H1 (cell line): ENCODE measurements at regions not wholly inside any gene's neighbourhood (a gene's known extent, or its start where the extent isn't known, plus 50 kb on each side); places are given as distances from the start of the nearest gene placed in this dataset.

Source experiments
- CTCF ChIA-PET: fragments of 300-600 bp; sonication (Branson Sonifier 250); formaldehyde crosslinking; loops from one replicate; lab custom pipeline; 2021; ENCODE audit not compliant: partially characterized antibody; lab: Charles Lee
- POLR2A ChIA-PET: fragments of 300-600 bp; sonication (Branson Sonifier 250); formaldehyde crosslinking; loops from one replicate; lab custom pipeline; 2021; ENCODE audit warnings: inconsistent platforms; ENCODE audit not compliant: partially characterized antibody; lab: Charles Lee
- DNase-seq, 2 experiments: peaks; one replicate each; pipeline versions ENCODE4 v3.0.0 to v3.0.0-alpha.2; 2010 to 2022; ENCODE audit warnings: low spot score in 2 of 2, low read depth in 1 of 2, mixed read lengths in 1 of 2
- FAIRE-seq: peaks from 2 replicates; lab custom pipeline; 2011; peaks lifted over from hg19 to GRCh38; lab: Jason Lieb, UNC
- H2AFZ ChIP-seq: 2 replicates; pipeline ENCODE4 v1.8.1; 2012; ENCODE audit warnings: low read length, inconsistent platforms
- H2AK5ac ChIP-seq: 2 replicates; pipeline ENCODE4 v1.6.1; 2013; ENCODE audit warnings: low read depth, low read length
- H2BK120ac ChIP-seq: replicated peaks from 2 replicates; pipeline ENCODE3; 2013; ENCODE audit warnings: low read depth, low read length, inconsistent platforms
- H2BK12ac ChIP-seq: 2 replicates; pipeline ENCODE4 v1.6.1; 2013; ENCODE audit warnings: low read depth, low read length
- H2BK15ac ChIP-seq: 2 replicates; pipeline ENCODE4 v1.6.1; 2013; ENCODE audit warnings: low read length
- H2BK20ac ChIP-seq: 2 replicates; pipeline ENCODE4 v1.6.1; 2013; ENCODE audit warnings: low read length
- H2BK5ac ChIP-seq: 2 replicates; pipeline ENCODE4 v1.6.1; 2013; ENCODE audit warnings: low read depth, low read length
- H3K14ac ChIP-seq: 2 replicates; pipeline ENCODE4 v1.6.1; 2013; ENCODE audit warnings: inconsistent platforms; ENCODE audit not compliant: insufficient read length
- H3K18ac ChIP-seq: 2 replicates; pipeline ENCODE4 v1.6.1; 2013; ENCODE audit warnings: low read length; ENCODE audit errors: extremely low read depth
- H3K23ac ChIP-seq: 2 replicates; pipeline ENCODE4 v1.6.1; 2013; ENCODE audit warnings: inconsistent platforms; ENCODE audit not compliant: insufficient read length
- H3K23me2 ChIP-seq: 2 replicates; pipeline ENCODE4 v1.6.1; 2013; ENCODE audit warnings: low read depth, low read length
- H3K27ac ChIP-seq: 2 replicates; pipeline ENCODE4 v1.6.1; 2011; ENCODE audit warnings: low read depth, low read length, inconsistent platforms
- H3K27me3 ChIP-seq, 4 experiments: replicated peaks in 1 of 4; 1 replicate in 1 of 4; 2 replicates in 3 of 4; pipeline versions ENCODE4 v1.6.1 to v1.8.1; 2011 to 2013; ENCODE audit warnings: low read length in 3 of 4, mild to moderate bottlenecking in 3 of 4, inconsistent platforms in 2 of 4, mixed read lengths in 2 of 4, moderate library complexity in 1 of 4; ENCODE audit not compliant: control insufficient read depth in 3 of 4, insufficient read depth in 3 of 4; ENCODE audit errors: extremely low read depth in 1 of 4
- H3K36me3 ChIP-seq, 4 experiments: 2 replicates each; pipeline versions ENCODE4 v1.6.1 to v1.8.1; 2011 to 2013; ENCODE audit warnings: mild to moderate bottlenecking in 4 of 4, low read length in 3 of 4, moderate library complexity in 2 of 4, control low read depth in 1 of 4, inconsistent platforms in 1 of 4; ENCODE audit not compliant: insufficient read depth in 4 of 4, control insufficient read depth in 2 of 4
- H3K4ac ChIP-seq: replicated peaks from 2 replicates; pipeline ENCODE3; 2013; ENCODE audit warnings: low read length, low read depth, mixed read lengths, inconsistent platforms; ENCODE audit not compliant: insufficient read length
- H3K4me1 ChIP-seq, 4 experiments: replicated peaks in 1 of 4; 1 replicate in 1 of 4; 2 replicates in 3 of 4; pipeline versions ENCODE4 v1.6.1 to v1.8.1; 2011 to 2013; ENCODE audit warnings: low read length in 3 of 4, inconsistent platforms in 2 of 4, mixed read lengths in 1 of 4; ENCODE audit not compliant: insufficient read depth in 4 of 4, control insufficient read depth in 3 of 4
- H3K4me2 ChIP-seq, 2 experiments: 2 replicates each; pipeline versions ENCODE4 v1.6.1 to v1.8.1; 2011 to 2013; ENCODE audit warnings: low read depth in 2 of 2, low read length in 2 of 2, control low read depth in 1 of 2, inconsistent platforms in 1 of 2, mild to moderate bottlenecking in 1 of 2; ENCODE audit not compliant: insufficient read depth in 1 of 2
- H3K4me3 ChIP-seq, 4 experiments: fragments of 200-600, 300-600 bp in 1 of 4; sonication (generic), shearing (Covaris generic), sonication (Bioruptor Twin) in 1 of 4; 2 replicates each; pipeline versions ENCODE4 v1.5.1 to v1.8.1; 2011 to 2016; ENCODE audit warnings: low read length in 4 of 4, low read depth in 3 of 4, control low read depth in 2 of 4, inconsistent platforms in 2 of 4, mild to moderate bottlenecking in 2 of 4, mixed read lengths in 1 of 4, moderate library complexity in 1 of 4; ENCODE audit not compliant: insufficient read depth in 2 of 4; ENCODE audit errors: extremely low read depth in 1 of 4
- H3K56ac ChIP-seq: replicated peaks from 2 replicates; pipeline ENCODE3; 2013; ENCODE audit warnings: low read depth, mild to moderate bottlenecking, mixed read lengths, low read length, inconsistent platforms; ENCODE audit not compliant: insufficient read length
- H3K79me1 ChIP-seq: 2 replicates; pipeline ENCODE4 v1.6.1; 2013; ENCODE audit warnings: low read depth, low read length, control low read depth
- H3K79me2 ChIP-seq, 2 experiments: 2 replicates each; pipeline versions ENCODE4 v1.6.1 to v1.8.1; 2012 to 2013; ENCODE audit warnings: low read length in 2 of 2, mild to moderate bottlenecking in 2 of 2, inconsistent platforms in 1 of 2; ENCODE audit not compliant: insufficient read depth in 2 of 2, control insufficient read depth in 1 of 2
- H3K9ac ChIP-seq, 4 experiments: replicated peaks in 1 of 4; 1 replicate in 1 of 4; 2 replicates in 3 of 4; pipeline versions ENCODE4 v1.6.1 to v1.8.1; 2011 to 2013; ENCODE audit warnings: low read depth in 3 of 4, low read length in 3 of 4, control low read depth in 2 of 4, mild to moderate bottlenecking in 2 of 4, moderate library complexity in 2 of 4, inconsistent platforms in 1 of 4; ENCODE audit errors: extremely low read depth in 1 of 4
- H3K9me3 ChIP-seq, 2 experiments: 2 replicates each; pipeline versions ENCODE4 v1.6.1 to v1.8.1; 2012 to 2013; ENCODE audit warnings: mild to moderate bottlenecking in 2 of 2, moderate library complexity in 2 of 2, control low read depth in 1 of 2, inconsistent platforms in 1 of 2, low read depth in 1 of 2, low read length in 1 of 2, mixed read lengths in 1 of 2; ENCODE audit not compliant: insufficient read depth in 2 of 2
- H4K20me1 ChIP-seq, 2 experiments: replicated peaks in 1 of 2; 2 replicates each; pipeline versions ENCODE3 to v1.8.1; 2011 to 2013; ENCODE audit warnings: inconsistent platforms in 2 of 2, low read length in 2 of 2, mild to moderate bottlenecking in 1 of 2; ENCODE audit not compliant: insufficient read depth in 2 of 2, control insufficient read depth in 1 of 2
- H4K5ac ChIP-seq: 2 replicates; pipeline ENCODE4 v1.6.1; 2013; ENCODE audit warnings: low read length, low read depth, mixed read lengths, inconsistent platforms; ENCODE audit not compliant: insufficient read length
- H4K8ac ChIP-seq: 2 replicates; pipeline ENCODE4 v1.8.0; 2013; ENCODE audit warnings: mild to moderate bottlenecking, moderate library complexity, low read length, inconsistent platforms; ENCODE audit not compliant: insufficient read depth; ENCODE audit errors: extremely low read depth
- H4K91ac ChIP-seq: replicated peaks from 2 replicates; pipeline ENCODE3; 2013; ENCODE audit warnings: low read length, mixed read lengths, inconsistent platforms; ENCODE audit not compliant: insufficient read length
- ATF2 ChIP-seq: IDR thresholded peaks from 2 replicates; pipeline ENCODE4 v1.6.1; 2012; ENCODE audit warnings: low read length, inconsistent platforms
- EZH2 ChIP-seq: fragments of 200-600 bp; sonication (generic); IDR thresholded peaks from 2 replicates; pipeline ENCODE4 v1.7.1; 2012; ENCODE audit warnings: low read depth, mild to moderate bottlenecking, moderate library complexity, low read length, inconsistent platforms; ENCODE audit not compliant: severe bottlenecking
- FOSL1 ChIP-seq: IDR thresholded peaks from 2 replicates; pipeline ENCODE4 v1.6.1; 2011; ENCODE audit warnings: mild to moderate bottlenecking, low read depth, low read length, moderate library complexity; ENCODE audit not compliant: insufficient read depth
- HDAC2 ChIP-seq, 2 experiments: fragments of 300-600 bp in 1 of 2; sonication (generic) in 1 of 2; IDR thresholded peaks; 2 replicates each; pipeline ENCODE4 v1.6.1; 2011 to 2012; ENCODE audit warnings: low read depth in 2 of 2, low read length in 2 of 2, mild to moderate bottlenecking in 2 of 2, moderate library complexity in 2 of 2, borderline replicate concordance in 1 of 2, inconsistent platforms in 1 of 2
- SIX5 ChIP-seq: IDR thresholded peaks from 2 replicates; pipeline ENCODE4 v1.6.1; 2011; ENCODE audit warnings: mild to moderate bottlenecking, low read depth, low read length
- TAF7 ChIP-seq: optimal IDR thresholded peaks from 2 replicates; pipeline ENCODE3; 2011; ENCODE audit warnings: low read depth, mild to moderate bottlenecking, inconsistent platforms, low read length, moderate library complexity, borderline replicate concordance
- WGBS, 2 experiments: shearing (Covaris generic) in 1 of 2; methylation state at CpG; one replicate each; pipeline versions ENCODE4 v1.1.6 to v1.1.7; 2013 to 2015; ENCODE audit warnings: low lambda C conversion rate in 2 of 2, mixed read lengths in 2 of 2, inconsistent platforms in 1 of 2, low coverage in 1 of 2, missing lambda C conversion rate in 1 of 2; ENCODE audit not compliant: insufficient replicate concordance in 2 of 2, insufficient coverage in 1 of 2, insufficient read length in 1 of 2; ENCODE audit errors: extremely low coverage in 1 of 2, missing lambda C conversion rate in 1 of 2; 5-methylcytosine and 5-hydroxymethylcytosine counted together

- no peak overlapping the region for H4K5ac ChIP-seq
- no peaks in the 10 kb centered on the region for H3K79me1 ChIP-seq
- H4K8ac ChIP-seq = no peak overlapping the region
- DNase-seq (no peak), FAIRE-seq (no peak)
- H3K9me3 ChIP-seq = no peaks in the 10 kb centered on the region
- H3K23me2 ChIP-seq = no peaks in the 10 kb centered on the region
- no peak overlapping the region for H3K56ac ChIP-seq
- no peak overlapping the region for H3K18ac ChIP-seq
- CTCF ChIA-PET = interaction anchor here (0.6 to 1.6 kb wide), 3 partner anchors 13 to 41 kb away, joined by 3 to 5 read pairs (median 3); no protein-coding TSS in a partner anchor
- H3K4me1 ChIP-seq = peaks cover 0 to 3% (median 2%) of the 10 kb centered on the region in 4 experiments; a peak in 2 of 7 replicates
- no peak overlapping the region for H3K9ac ChIP-seq
- peak overlapping the region; percentile 8 for H3K4ac ChIP-seq
- no peak overlapping the region for H2AFZ ChIP-seq
- no peak overlapping the region for H2BK20ac ChIP-seq
- H2BK12ac ChIP-seq = no peak overlapping the region
- TF ChIP-seq SIX5 = no peak
- no peak for TF ChIP-seq EZH2
- no peak for TF ChIP-seq ATF2
- TF ChIP-seq FOSL1 = no peak
- TF ChIP-seq HDAC2 (IDR thresholded peaks at IDR 0.05; ENCODE audit: borderline replicate concordance in 1 of 2, low read depth in 2 of 2, low read length in 2 of 2) = no peak
- no peak for TF ChIP-seq TAF7
- H2AK5ac ChIP-seq = no peak overlapping the region
- H3K4me3 ChIP-seq = no peak overlapping the region
- no peaks in the 10 kb centered on the region for H3K27me3 ChIP-seq
- H3K79me2 ChIP-seq = no peaks in the 10 kb centered on the region
- no peak overlapping the region for H2BK5ac ChIP-seq
- H4K91ac ChIP-seq = no peak overlapping the region
- no peaks in the 10 kb centered on the region for H3K36me3 ChIP-seq
- no peak overlapping the region for H2BK120ac ChIP-seq
- POLR2A ChIA-PET = interaction anchor here (0.7 kb wide), 1 partner anchor 910 kb away, joined by 3 read pairs; no protein-coding TSS in a partner anchor
- H2BK15ac ChIP-seq = no peak overlapping the region
- no peak overlapping the region for H3K4me2 ChIP-seq
- 90% methylated on average over 4 of the region's 4 CpGs; no CpG with 5 or more reads in 1 of the 2 experiments for WGBS, 2 experiments
- no peak overlapping the region for H3K27ac ChIP-seq
- no peak overlapping the region for H3K23ac ChIP-seq
- H4K20me1 ChIP-seq = no peaks in the 10 kb centered on the region
- H3K14ac ChIP-seq = no peak overlapping the region
Observed at GRCh38 chr3:64422932-64423331, 197.7 kb upstream of the PRICKLE2 start.
